AG04450 (cell line): ENCODE measurements at regions not wholly inside any gene's neighbourhood (a gene's known extent, or its start where the extent isn't known, plus 50 kb on each side); places are given as distances from the start of the nearest gene placed in this dataset.

Source experiments
- CTCF ChIA-PET: fragments of 300-600, 350-600 bp; formaldehyde crosslinking; extraction: SDS; loops from one replicate; lab custom pipeline; 2022; ENCODE audit warnings: antibody characterized with exemption, inconsistent platforms; lab: Charles Lee
- POLR2A ChIA-PET: fragments of 350-600 bp; formaldehyde crosslinking; extraction: SDS; loops from one replicate; lab custom pipeline; 2021; ENCODE audit warnings: antibody characterized with exemption, inconsistent platforms; lab: Yijun Ruan, JAX
- DNase-seq: peaks from one replicate; pipeline ENCODE4 v3.0.0-alpha.2; 2011; ENCODE audit warnings: low read depth, low spot score
- H3K27ac ChIP-seq: one replicate; pipeline ENCODE4 v1.5.1; 2012; ENCODE audit warnings: low read depth, low read length, control low read depth
- H3K27me3 ChIP-seq: one replicate; pipeline ENCODE4 v1.6.0; 2012; ENCODE audit warnings: low read length; ENCODE audit not compliant: control insufficient read depth, insufficient read depth
- H3K4me3 ChIP-seq: 2 replicates; pipeline ENCODE4 v1.5.1; 2011; ENCODE audit warnings: mild to moderate bottlenecking, low read depth, low read length, control low read depth
- H3K9me3 ChIP-seq: 2 replicates; pipeline ENCODE4 v1.5.1; 2012; ENCODE audit warnings: low read length; ENCODE audit not compliant: control insufficient read depth, insufficient read depth
- TF ChIP-seq, protein P1 (sequence below): IDR thresholded peaks from 2 replicates; pipeline ENCODE4 v1.5.1; 2011; ENCODE audit warnings: low read depth, low read length, control low read depth, inconsistent platforms

DNA sequence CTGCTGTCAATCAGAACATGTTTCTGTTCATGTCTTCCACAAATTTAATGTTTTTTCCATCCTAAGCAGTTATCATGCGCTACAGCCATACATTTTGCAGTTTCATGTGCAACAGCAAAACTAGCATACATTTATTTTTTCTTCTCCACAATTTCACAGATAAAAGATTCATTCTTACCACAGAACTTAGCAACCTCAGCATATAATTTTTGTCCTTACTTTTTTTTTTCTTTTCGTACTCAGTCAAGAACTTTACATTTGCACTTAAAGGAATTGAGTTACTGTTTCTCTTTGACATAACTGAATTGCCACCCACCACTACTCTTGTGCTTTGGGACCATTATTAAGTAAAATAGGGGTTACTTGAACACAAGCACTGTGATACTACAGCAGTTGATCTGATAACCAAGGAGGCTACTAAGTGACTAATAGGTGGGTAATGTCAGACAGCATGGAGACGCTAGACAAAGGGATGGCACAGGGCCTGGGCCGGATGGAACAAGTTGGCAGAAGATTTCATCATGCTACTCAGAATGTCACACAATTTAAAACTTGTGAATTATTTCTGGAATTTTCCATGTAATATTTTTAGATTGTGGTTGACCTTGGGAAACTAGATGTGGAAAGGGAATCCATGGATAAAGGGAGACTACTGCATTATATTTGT lies 50.2 kb upstream of the LHX8 start:
- Histone ChIP-seq H3K9me3 (no peaks in the 10 kb centered on the region), H3K4me3 (no peak overlapping the region), H3K27me3 (no peaks in the 10 kb centered on the region), H3K27ac (no peak overlapping the region)
- TF ChIP-seq, protein P1, sequence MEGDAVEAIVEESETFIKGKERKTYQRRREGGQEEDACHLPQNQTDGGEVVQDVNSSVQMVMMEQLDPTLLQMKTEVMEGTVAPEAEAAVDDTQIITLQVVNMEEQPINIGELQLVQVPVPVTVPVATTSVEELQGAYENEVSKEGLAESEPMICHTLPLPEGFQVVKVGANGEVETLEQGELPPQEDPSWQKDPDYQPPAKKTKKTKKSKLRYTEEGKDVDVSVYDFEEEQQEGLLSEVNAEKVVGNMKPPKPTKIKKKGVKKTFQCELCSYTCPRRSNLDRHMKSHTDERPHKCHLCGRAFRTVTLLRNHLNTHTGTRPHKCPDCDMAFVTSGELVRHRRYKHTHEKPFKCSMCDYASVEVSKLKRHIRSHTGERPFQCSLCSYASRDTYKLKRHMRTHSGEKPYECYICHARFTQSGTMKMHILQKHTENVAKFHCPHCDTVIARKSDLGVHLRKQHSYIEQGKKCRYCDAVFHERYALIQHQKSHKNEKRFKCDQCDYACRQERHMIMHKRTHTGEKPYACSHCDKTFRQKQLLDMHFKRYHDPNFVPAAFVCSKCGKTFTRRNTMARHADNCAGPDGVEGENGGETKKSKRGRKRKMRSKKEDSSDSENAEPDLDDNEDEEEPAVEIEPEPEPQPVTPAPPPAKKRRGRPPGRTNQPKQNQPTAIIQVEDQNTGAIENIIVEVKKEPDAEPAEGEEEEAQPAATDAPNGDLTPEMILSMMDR: no peak
- DNase-seq: no peak
- ChIA-PET POLR2A (no interaction called here), CTCF (no interaction called here)
